GM18517 (cell line): ENCODE measurements at regions not wholly inside any gene's neighbourhood (a gene's known extent, or its start where the extent isn't known, plus 50 kb on each side); places are given as distances from the start of the nearest gene placed in this dataset.
"Not testable (repeated sequence)": the region's sequence is repeated elsewhere in the genome, so short reads cannot be mapped to it uniquely, and the experiment has no call there.

ENCODE experiments used
- ATAC-seq: cut with Tn5 transposase; IDR thresholded peaks from one replicate; pipeline ENCODE4 v1.9.1; 2021; ENCODE audit warnings: mild to moderate bottlenecking, moderate library complexity; ENCODE audit not compliant: unreplicated experiment

- no peak for ATAC-seq
These were observed 203.6 kb upstream of the AGTR2 start for GRCh38 chrX:115966920-115967319.

- ATAC-seq: no peak
These were observed 201.9 kb upstream of the AGTR2 start for GRCh38 chrX:115968436-115969252.

DNA sequence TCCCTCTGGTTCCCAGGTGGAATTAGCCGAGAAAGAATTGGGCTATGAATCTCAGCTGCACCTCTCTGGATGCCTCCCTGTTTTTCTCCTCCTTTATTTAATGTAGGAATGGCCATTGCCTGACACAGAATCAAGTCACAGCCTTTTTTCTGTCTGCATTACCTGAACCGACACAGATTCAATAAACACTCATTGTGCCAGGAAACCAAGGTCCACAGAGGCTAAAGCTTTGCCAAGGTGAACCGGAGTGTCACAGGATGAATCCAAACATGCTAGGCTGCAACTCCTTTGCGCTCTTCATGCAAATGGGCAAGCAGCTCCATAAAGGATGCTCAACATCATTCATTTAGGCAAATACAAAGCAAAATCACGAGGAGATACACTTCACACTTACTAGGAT lies 199.8 kb upstream of the AGTR2 start:
- no peak for ATAC-seq

DNA sequence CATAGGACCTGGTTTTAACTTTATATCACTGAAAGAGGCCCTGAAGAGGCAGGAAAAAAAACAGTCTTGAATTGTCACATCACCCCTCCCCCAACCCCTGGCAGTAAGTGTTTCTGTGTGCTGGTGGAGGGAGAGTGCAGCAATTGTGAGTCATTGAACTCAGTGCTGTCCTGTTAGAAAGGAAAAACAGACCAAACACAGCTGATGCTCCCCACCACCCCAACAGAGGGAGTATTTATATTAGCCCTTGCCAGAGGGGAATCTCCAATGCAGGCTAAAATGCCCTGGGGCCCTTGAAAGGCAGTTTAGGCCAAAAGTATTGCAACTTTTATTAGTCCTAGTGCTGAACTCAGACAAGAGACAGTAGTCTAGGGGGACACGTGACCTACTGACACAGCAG lies 197.8 kb upstream of the AGTR2 start:
- ATAC-seq: no peak

DNA sequence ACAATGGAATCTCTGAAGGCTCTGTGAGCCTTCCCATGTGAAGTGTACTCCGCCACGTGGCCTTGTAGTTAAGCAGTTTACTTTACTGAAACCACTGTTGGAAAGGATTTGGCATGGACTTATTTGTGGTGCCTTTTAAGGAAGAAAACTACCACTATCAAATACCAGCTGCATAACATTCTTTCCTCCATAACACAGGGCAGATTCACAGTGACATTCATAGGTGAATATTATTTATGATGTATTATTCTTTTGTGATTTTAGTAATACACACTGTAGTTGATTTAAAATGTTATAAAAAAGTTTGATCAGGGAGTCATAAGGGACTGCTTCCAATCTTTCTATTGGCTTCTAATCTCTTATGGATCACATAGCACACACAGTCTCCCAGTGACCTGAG lies 192.5 kb upstream of the AGTR2 start:
- no peak for ATAC-seq

GRCh38 chrX:115983148-115983547 lies 187.4 kb upstream of the AGTR2 start:
- ATAC-seq: not testable (repeated sequence)

- not testable (repeated sequence) for ATAC-seq
These were observed 183.1 kb upstream of the AGTR2 start for GRCh38 chrX:115987464-115987863.

- ATAC-seq: no peak
These were observed 181.7 kb upstream of the AGTR2 start for GRCh38 chrX:115988825-115989224.

- ATAC-seq: no peak
These were observed 180.9 kb upstream of the AGTR2 start for GRCh38 chrX:115989686-115990085.

- ATAC-seq: no peak
These were observed 161.2 kb upstream of the AGTR2 start for GRCh38 chrX:116009346-116009745.

DNA sequence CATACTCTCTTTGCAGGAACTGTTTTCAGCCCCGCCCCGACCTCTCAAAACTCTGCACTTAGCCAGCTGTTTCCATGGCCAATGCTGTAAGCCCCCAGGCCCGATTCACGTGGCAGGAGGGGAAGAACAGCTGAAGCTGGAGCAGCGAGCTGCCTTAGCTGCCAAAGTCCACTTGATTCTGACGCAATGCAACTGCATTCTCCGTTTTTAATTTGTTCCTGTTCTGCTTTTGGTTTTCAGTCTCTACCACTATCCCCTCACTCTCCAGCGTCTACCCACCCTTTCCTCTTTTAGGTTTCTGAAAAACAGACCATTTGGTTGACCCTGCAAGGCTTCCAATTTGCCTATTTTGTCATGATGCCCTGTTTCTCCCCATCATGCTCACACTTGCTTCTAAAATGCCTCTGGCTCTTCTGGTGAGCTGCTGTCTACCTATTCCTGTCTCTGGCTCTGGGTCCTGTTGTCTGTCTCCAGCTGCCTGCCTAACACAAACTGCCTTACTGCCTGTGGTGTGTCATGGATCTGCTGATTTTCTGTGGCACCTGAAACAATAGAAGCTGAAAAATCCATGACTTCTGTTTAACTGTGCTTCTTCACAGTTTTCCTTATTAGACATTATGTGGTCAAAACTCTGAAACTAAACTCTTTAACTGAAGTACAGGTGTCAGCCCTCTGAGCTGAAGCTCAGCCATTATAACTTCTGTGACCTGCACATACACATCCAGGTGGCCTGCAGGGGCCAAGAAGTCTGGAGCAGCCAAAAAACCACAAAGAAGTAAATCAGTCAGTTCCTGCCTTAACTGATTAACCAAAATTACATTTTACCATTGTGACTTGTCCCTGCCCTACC lies 160.5 kb upstream of the AGTR2 start:
- ATAC-seq: peak; percentile 90

DNA sequence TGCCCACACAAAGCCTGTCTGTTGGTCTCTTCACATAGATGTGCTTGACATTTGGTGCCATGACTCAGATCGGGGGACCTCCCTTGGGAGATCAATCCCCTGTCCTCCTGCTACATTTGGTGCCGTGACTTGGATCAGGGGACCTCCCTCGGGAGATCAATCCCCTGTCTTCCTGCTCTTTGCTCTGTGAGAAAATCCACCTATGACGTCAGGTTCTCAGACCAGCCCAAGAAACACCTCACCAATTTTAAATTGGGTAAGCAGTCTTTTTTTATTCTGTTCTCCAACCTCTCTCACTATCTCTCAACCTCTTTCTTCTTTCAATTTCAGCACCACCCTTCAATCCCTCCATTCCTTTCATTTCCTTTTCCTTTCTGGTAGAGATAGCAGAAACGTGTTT lies 159.6 kb upstream of the AGTR2 start:
- ATAC-seq: no peak

GRCh38 chrX:116031331-116031730 lies 139.2 kb upstream of the AGTR2 start:
- no peak for ATAC-seq
